Neural cell (in vitro differentiated cells): ENCODE measurements at regions not wholly inside any gene's neighbourhood (a gene's known extent, or its start where the extent isn't known, plus 50 kb on each side); places are given as distances from the start of the nearest gene placed in this dataset.

Source experiments
- EP300 ChIP-seq: fragments of 450-650 bp; conservative IDR thresholded peaks from 2 replicates; pipeline ENCODE4 v1.6.1; 2014; ENCODE audit warnings: antibody characterized with exemption, mild to moderate bottlenecking, moderate library complexity; ENCODE audit not compliant: poor library complexity, severe bottlenecking
- EZH2 ChIP-seq: fragments of 200-600, 300-800 bp; shearing (Covaris generic), sonication (generic); IDR thresholded peaks from 2 replicates; pipeline ENCODE4 v1.6.1; 2014; ENCODE audit warnings: antibody characterized with exemption, low read length, borderline replicate concordance, mild to moderate bottlenecking; ENCODE audit not compliant: insufficient read depth, poor library complexity, severe bottlenecking
- MXI1 ChIP-seq: fragments of 450-650 bp; conservative IDR thresholded peaks from 2 replicates; pipeline ENCODE4 v1.6.1; 2014; ENCODE audit warnings: antibody characterized with exemption, mild to moderate bottlenecking; ENCODE audit not compliant: poor library complexity, severe bottlenecking
- POLR2AphosphoS5 ChIP-seq: IDR thresholded peaks from 2 replicates; pipeline ENCODE4 v1.6.1; 2012
- RAD21 ChIP-seq: fragments of 450-650 bp; conservative IDR thresholded peaks from 2 replicates; pipeline ENCODE4 v1.6.1; 2014; ENCODE audit warnings: antibody characterized with exemption, mild to moderate bottlenecking, moderate library complexity
- SMC3 ChIP-seq: fragments of 450-650 bp; conservative IDR thresholded peaks from 2 replicates; pipeline ENCODE4 v1.6.1; 2014; ENCODE audit warnings: antibody characterized with exemption, mild to moderate bottlenecking, moderate library complexity; ENCODE audit not compliant: poor library complexity
- TAF1 ChIP-seq: IDR thresholded peaks from 2 replicates; pipeline ENCODE4 v1.6.1; 2012; ENCODE audit warnings: low read depth
- TF ChIP-seq, protein P1 (sequence below): fragments of 450-650 bp; IDR thresholded peaks from 2 replicates; pipeline ENCODE4 v1.5.1; 2014; ENCODE audit warnings: antibody characterized with exemption, mild to moderate bottlenecking, moderate library complexity; ENCODE audit not compliant: poor library complexity, severe bottlenecking
- TF ChIP-seq, protein P2 (sequence below): IDR thresholded peaks from 2 replicates; pipeline ENCODE4 v1.6.1; 2012; ENCODE audit warnings: borderline replicate concordance

DNA sequence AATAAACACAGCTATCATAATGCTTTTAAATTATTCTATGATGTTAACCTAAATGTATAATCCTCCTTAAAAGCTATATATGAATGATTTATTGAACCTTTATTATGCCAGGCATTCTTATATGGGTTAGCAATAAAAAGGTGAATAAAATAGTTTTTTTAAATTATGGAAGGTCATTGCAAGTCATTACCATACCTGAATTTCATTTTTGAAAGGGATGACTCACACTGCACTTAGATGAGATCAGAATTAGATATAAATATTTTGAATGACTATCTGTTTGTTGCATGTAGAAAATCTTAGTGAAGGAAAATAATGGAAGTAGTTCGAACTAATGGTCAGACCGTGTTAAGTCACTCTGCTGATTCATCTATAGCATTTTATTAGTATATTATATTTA lies 822.3 kb downstream of the LUZP2 start:
- TF ChIP-seq, protein P1, sequence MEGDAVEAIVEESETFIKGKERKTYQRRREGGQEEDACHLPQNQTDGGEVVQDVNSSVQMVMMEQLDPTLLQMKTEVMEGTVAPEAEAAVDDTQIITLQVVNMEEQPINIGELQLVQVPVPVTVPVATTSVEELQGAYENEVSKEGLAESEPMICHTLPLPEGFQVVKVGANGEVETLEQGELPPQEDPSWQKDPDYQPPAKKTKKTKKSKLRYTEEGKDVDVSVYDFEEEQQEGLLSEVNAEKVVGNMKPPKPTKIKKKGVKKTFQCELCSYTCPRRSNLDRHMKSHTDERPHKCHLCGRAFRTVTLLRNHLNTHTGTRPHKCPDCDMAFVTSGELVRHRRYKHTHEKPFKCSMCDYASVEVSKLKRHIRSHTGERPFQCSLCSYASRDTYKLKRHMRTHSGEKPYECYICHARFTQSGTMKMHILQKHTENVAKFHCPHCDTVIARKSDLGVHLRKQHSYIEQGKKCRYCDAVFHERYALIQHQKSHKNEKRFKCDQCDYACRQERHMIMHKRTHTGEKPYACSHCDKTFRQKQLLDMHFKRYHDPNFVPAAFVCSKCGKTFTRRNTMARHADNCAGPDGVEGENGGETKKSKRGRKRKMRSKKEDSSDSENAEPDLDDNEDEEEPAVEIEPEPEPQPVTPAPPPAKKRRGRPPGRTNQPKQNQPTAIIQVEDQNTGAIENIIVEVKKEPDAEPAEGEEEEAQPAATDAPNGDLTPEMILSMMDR: no peak
- TF ChIP-seq EP300 (no peak), EZH2 (no peak), MXI1 (no peak), TAF1 (no peak), POLR2AphosphoS5 (no peak), RAD21 (no peak), SMC3 (no peak)
- TF ChIP-seq, protein P2, sequence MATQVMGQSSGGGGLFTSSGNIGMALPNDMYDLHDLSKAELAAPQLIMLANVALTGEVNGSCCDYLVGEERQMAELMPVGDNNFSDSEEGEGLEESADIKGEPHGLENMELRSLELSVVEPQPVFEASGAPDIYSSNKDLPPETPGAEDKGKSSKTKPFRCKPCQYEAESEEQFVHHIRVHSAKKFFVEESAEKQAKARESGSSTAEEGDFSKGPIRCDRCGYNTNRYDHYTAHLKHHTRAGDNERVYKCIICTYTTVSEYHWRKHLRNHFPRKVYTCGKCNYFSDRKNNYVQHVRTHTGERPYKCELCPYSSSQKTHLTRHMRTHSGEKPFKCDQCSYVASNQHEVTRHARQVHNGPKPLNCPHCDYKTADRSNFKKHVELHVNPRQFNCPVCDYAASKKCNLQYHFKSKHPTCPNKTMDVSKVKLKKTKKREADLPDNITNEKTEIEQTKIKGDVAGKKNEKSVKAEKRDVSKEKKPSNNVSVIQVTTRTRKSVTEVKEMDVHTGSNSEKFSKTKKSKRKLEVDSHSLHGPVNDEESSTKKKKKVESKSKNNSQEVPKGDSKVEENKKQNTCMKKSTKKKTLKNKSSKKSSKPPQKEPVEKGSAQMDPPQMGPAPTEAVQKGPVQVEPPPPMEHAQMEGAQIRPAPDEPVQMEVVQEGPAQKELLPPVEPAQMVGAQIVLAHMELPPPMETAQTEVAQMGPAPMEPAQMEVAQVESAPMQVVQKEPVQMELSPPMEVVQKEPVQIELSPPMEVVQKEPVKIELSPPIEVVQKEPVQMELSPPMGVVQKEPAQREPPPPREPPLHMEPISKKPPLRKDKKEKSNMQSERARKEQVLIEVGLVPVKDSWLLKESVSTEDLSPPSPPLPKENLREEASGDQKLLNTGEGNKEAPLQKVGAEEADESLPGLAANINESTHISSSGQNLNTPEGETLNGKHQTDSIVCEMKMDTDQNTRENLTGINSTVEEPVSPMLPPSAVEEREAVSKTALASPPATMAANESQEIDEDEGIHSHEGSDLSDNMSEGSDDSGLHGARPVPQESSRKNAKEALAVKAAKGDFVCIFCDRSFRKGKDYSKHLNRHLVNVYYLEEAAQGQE: no peak
